ENCODE measurements at regions not wholly inside any gene's neighbourhood (a gene's known extent, or its start where the extent isn't known, plus 50 kb on each side); places are given as distances from the start of the nearest gene placed in this dataset.

- DNase-seq, result no peak
Measured at GRCh38 chr3:150116196-150116595, 145.5 kb upstream of the PFN2 start.

GRCh38 chr3:150114873-150115540 is 144.3 kb upstream of the PFN2 start:
- DNase-seq, result no peak

GRCh38 chr3:150114273-150114672 is 143.6 kb upstream of the PFN2 start:
- DNase-seq, result no peak

- no peak for DNase-seq
Measured at GRCh38 chr3:150110097-150110496, 139.4 kb upstream of the PFN2 start.

- no peak for DNase-seq
Measured at GRCh38 chr3:150107429-150108175, 136.9 kb upstream of the PFN2 start.

DNA sequence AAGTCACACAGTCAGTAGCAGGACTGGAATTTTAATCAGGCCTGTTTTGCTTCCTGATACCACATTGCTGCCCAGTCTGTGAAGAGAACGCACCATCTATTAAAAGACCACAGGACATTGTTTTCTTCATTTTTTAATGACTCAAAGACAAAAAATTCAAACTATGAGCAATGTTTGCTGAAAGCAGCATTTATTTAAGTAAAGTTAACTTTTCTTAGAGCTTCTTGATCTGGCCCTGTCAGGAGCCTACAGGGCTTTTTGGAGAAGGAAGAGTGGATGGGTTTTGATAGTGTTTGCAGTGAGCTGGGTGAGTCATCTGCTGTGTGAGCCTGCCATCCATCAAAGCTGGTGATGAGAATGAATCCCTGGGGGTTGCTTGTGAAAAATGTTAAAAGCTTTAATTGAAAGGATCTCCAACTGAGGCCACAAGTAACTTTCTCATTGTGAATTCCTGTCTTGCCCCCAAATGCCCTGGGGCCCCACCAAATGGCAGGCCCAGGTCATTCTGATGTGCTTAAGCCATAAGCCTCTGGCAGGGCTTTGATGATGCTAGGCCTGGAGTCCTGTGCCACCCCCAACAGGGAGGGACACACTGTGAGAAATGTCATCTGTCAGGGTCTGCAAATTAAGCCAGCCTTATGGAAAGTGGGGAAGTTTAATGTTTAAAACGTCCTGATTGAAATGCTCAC is 136.2 kb upstream of the PFN2 start:
- no peak for DNase-seq

DNA sequence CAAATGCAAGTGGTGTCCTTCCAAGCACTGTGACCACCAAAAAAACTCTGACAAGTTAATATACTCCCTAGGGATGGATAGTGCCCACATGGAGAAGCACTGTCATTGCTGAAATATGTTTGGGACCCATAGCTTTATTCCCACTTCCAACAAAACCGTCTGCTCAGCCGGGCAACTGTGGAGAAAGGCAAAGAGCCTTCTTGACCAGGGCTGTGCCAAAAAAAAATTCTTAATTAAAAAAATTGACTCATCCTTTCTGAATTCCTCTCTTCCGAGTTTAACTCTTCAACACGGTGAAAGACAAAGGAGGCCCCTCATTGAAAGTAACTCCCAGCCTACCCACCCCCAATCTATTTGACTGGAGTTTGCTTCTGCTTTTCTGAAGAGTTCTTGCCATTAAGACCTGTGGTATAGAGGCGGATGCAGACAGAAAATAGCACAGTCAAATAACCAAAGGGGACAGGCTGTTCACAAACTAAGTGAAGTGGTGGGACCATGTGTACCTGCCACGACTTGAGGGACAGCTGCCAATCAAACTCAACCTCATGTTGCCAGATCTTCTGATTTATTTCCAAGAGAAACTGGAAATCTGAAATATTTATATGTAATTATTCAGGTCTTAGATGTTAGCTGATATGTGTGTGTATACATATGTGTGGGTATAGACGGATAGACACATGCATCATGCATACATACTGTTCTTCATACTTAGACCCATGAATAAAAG is 135.4 kb upstream of the PFN2 start:
- no peak for DNase-seq

GRCh38 chr3:150105025-150105424 is 134.3 kb upstream of the PFN2 start:
- no peak for DNase-seq

GRCh38 chr3:150104564-150104963 is 133.9 kb upstream of the PFN2 start:
- DNase-seq, result no peak

GRCh38 chr3:150101016-150101415 is 130.3 kb upstream of the PFN2 start:
- DNase-seq, result no peak

- DNase-seq, result no peak
Measured at GRCh38 chr3:150098621-150099020, 127.9 kb upstream of the PFN2 start.

DNA sequence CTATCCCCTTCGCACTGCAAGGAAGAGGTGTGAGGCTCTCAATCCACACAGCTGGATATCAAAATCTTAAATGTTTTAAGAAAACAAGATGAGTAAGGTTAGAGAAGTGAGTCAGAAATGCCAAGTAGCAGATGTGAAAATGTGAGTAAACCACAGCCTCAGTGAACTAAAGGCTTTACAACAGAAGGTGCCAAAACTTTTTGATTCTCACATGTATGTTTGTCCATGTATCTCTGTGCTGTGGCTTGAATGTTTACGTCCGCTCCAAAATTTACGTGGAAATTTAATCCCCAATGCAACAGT is 126.8 kb upstream of the PFN2 start:
- no peak for DNase-seq

DNA sequence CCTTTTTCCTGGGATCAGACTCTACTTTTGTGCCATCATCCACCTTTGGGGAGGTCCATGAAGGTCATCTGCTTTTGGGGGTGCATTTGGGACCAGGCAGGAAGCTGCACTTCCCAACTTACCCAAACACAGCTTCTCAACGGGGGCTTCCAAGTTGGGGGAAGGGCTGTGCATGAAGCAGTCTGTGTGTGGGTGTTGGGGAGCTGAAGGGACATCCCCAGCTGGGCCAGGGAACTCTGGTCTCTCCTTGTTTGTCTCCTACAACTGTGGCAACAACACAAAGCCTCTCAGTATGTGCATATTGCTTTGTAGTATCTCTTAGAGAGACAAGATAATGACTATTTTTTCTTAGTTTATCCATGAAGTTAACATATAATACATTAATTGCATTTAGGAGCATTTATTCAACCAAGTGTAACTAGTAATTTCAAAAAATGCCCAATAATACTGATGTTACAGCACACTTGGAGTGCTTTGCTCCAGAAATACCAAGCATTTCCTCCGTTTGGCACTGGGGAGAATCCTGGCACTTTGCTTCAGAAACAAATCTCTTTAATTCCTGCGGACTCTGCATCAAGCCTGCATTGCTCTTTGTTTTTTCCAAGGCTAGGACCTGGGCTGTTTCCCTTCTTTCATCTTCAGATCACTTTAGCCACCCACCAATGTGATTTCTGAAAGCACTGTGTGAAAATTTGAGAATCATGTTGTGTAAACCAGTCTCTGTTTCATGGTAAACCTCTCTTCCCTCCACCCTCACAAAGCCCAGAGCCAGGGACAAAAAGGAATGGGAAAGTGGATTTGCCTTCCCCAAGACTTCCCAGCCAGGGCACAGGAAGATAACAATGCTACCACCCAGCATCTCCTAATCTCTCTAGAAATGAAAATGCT is 126.2 kb upstream of the PFN2 start:
- DNase-seq, result no peak

- no peak for DNase-seq
Measured at GRCh38 chr3:150094150-150094933, 123.6 kb upstream of the PFN2 start.

GRCh38 chr3:150091626-150092025 is 120.9 kb upstream of the PFN2 start:
- DNase-seq, result no peak

- no peak for DNase-seq
Measured at GRCh38 chr3:150090877-150091276, 120.2 kb upstream of the PFN2 start.

DNA sequence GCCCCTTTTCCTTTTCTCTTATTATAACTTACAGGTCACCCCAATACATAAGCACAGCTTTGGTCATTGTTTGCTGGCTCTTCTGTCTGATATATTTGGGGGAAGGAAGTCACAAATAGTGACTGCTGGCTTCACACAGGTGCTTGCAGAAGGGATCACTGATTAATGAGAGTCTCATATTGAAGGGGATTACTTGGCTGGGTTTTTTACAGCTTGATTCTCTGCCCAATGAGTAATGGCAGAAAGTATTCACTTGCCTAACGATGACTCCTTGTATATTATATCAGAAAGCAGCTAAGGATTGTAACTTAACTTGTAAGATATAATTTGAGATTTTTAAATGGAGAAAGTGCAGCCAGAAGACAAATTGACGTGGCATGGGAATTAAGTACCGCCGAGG is 119.3 kb upstream of the PFN2 start:
- no peak for DNase-seq

DNA sequence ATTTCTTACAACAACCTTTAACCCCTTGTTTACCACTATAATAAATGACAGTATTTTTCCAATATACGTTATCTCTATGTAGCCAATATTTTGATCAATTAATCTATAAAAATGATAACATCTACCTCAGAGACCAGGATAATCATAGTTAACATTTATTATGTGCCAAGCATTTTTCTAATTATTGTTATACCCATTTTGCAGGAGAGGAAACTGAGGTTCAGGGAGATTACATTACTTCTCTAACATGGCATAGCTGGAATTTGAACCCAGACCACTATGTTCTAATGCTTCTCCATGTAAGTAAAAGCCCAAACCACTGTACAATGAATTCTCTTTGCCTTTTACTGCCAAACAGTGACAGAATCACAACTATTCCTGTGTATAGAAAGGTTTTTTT is 113.4 kb upstream of the PFN2 start:
- DNase-seq, result no peak

DNA sequence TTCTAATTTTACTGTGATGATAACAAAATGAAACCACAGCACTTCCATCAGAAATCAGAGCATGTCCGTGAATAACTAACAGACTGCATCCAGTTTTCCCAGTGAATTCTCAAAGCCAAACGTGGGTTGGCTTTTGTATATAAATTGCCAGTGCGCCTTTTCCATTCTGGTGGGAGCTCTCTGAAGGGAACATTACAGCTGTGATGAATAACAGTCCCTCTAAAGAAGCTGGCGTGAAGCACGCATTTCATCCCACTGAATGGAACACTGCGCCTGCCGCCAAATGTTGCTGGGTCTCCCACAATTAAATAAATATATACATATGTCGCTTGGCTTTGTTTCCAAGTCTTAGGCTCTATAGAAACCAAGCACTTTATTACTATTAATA is 113.0 kb upstream of the PFN2 start:
- no peak for DNase-seq

DNA sequence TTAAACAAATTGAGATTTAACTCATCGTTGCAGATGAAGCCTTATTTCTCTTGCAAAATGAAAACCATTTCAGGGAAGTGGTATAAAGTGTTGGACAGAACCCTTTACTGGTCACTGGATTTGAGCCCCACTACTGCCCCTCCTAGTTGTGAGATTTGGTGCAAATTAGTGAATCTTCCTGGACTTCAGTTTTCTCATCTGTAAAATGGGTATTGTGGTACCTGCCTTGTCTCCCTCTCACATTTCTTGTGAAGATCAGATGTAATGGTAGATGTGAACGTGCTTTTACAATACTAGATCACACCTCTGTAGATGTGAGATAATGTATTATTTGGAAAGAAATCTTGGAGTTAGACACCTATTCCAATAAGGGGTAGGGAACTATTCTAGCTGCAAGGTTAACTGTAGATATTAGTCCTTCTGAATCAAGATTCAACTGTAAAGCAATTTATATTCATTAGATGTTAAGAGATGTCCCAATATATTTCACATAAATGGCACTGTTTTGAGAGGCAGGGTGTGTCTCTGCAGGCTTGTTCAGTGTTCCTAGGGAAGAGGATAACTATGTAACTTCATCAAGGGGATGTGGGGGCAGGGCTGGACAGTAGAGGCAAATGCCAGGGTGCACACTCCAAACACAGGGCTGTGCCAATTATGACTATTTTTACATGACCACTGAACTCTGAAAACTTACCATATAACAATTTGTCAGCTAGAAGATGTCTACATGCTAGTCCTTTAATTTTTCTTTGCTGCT is 112.4 kb upstream of the PFN2 start:
- no peak for DNase-seq

DNA sequence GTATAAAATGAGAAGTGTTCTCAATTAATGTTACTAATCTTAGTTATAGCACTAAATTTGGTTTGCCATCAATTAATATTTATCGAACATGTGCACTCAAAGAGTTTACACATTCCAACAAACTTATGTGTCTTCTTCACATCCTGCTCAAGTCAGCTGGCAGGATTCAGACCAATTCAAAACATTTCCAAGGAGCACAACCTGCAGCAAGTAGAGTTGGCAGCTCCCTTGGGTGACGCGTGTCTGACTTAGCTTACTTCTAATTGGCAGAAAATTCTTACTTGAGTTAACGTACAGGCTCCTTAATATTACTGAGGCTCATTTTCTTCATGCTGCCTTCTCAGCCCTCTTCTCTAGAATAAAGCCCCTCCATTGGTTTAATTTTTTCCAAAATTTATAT is 110.4 kb upstream of the PFN2 start:
- DNase-seq, result no peak
